GM21390 (cell line): ENCODE measurements at regions not wholly inside any gene's neighbourhood (a gene's known extent, or its start where the extent isn't known, plus 50 kb on each side); places are given as distances from the start of the nearest gene placed in this dataset.
"Not testable (repeated sequence)": the region's sequence is repeated elsewhere in the genome, so short reads cannot be mapped to it uniquely, and the experiment has no call there.

Experiments
- ATAC-seq: cut with Tn5 transposase; IDR thresholded peaks from one replicate; pipeline ENCODE4 v1.9.1; 2021; ENCODE audit not compliant: unreplicated experiment

GRCh38 chr1:244291236-244292201 is 160.2 kb downstream of the ADSS2 start:
- no peak for ATAC-seq

- ATAC-seq, result no peak
Observed at GRCh38 chr1:244294599-244295224, 157.0 kb downstream of the ADSS2 start.

- ATAC-seq, result no peak
Observed at GRCh38 chr1:244296003-244296402, 155.7 kb downstream of the ADSS2 start.

GRCh38 chr1:244296447-244296846 is 155.3 kb downstream of the ADSS2 start:
- no peak for ATAC-seq

- no peak for ATAC-seq
Observed at GRCh38 chr1:244297087-244297486, 154.6 kb downstream of the ADSS2 start.

GRCh38 chr1:244297616-244298015 is 154.1 kb downstream of the ADSS2 start:
- ATAC-seq, result no peak

- ATAC-seq, result not testable (repeated sequence)
Observed at GRCh38 chr1:244300029-244300375, 151.7 kb downstream of the ADSS2 start.

- no peak for ATAC-seq
Observed at GRCh38 chr1:244301595-244302130, 150.0 kb downstream of the ADSS2 start.

GRCh38 chr1:244302876-244303609 is 148.7 kb downstream of the ADSS2 start:
- ATAC-seq, result no peak

GRCh38 chr1:244303610-244303969 is 148.1 kb downstream of the ADSS2 start:
- no peak for ATAC-seq

- no peak for ATAC-seq
Observed at GRCh38 chr1:244304156-244304555, 147.6 kb downstream of the ADSS2 start.

GRCh38 chr1:244304656-244305055 is 147.1 kb downstream of the ADSS2 start:
- no peak for ATAC-seq

- ATAC-seq, result no peak
Observed at GRCh38 chr1:244305776-244306341, 145.8 kb downstream of the ADSS2 start.

GRCh38 chr1:244306544-244306943 is 145.2 kb downstream of the ADSS2 start:
- no peak for ATAC-seq

- ATAC-seq, result not testable (repeated sequence)
Observed at GRCh38 chr1:244309191-244309590, 142.5 kb downstream of the ADSS2 start.

GRCh38 chr1:244311784-244312532 is 139.8 kb downstream of the ADSS2 start:
- ATAC-seq, result no peak

GRCh38 chr1:244313346-244313745 is 138.4 kb downstream of the ADSS2 start:
- ATAC-seq, result no peak

- ATAC-seq, result no peak
Observed at GRCh38 chr1:244314921-244315559, 136.7 kb downstream of the ADSS2 start.

GRCh38 chr1:244315996-244316395 is 135.7 kb downstream of the ADSS2 start:
- ATAC-seq, result no peak

- no peak for ATAC-seq
Observed at GRCh38 chr1:244316407-244316806, 135.3 kb downstream of the ADSS2 start.
